ENCODE measurements at regions not wholly inside any gene's neighbourhood (a gene's known extent, or its start where the extent isn't known, plus 50 kb on each side); places are given as distances from the start of the nearest gene placed in this dataset.

- Mint-ChIP-seq H3K27me3 (ENCODE audit: low read depth) (peaks cover 72% of the 10 kb centered on the region), H3K9me3 (no peaks in the 10 kb centered on the region), H3K36me3 (no peaks in the 10 kb centered on the region), H3K4me1 (no peaks in the 10 kb centered on the region), H3K4me3 (no peak overlapping the region), H3K27ac (no peak overlapping the region)
- TF ChIP-seq, protein P1, sequence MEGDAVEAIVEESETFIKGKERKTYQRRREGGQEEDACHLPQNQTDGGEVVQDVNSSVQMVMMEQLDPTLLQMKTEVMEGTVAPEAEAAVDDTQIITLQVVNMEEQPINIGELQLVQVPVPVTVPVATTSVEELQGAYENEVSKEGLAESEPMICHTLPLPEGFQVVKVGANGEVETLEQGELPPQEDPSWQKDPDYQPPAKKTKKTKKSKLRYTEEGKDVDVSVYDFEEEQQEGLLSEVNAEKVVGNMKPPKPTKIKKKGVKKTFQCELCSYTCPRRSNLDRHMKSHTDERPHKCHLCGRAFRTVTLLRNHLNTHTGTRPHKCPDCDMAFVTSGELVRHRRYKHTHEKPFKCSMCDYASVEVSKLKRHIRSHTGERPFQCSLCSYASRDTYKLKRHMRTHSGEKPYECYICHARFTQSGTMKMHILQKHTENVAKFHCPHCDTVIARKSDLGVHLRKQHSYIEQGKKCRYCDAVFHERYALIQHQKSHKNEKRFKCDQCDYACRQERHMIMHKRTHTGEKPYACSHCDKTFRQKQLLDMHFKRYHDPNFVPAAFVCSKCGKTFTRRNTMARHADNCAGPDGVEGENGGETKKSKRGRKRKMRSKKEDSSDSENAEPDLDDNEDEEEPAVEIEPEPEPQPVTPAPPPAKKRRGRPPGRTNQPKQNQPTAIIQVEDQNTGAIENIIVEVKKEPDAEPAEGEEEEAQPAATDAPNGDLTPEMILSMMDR (IDR thresholded peaks at IDR 0.05; ENCODE audit: unreplicated experiment), result no peak
- no peak for DNase-seq (ENCODE audit: low spot score in 2 of 2, unreplicated experiment in 2 of 2)
These were observed 52.4 kb upstream of the ESRRB start for GRCh38 chr14:76323331-76324050.

DNA sequence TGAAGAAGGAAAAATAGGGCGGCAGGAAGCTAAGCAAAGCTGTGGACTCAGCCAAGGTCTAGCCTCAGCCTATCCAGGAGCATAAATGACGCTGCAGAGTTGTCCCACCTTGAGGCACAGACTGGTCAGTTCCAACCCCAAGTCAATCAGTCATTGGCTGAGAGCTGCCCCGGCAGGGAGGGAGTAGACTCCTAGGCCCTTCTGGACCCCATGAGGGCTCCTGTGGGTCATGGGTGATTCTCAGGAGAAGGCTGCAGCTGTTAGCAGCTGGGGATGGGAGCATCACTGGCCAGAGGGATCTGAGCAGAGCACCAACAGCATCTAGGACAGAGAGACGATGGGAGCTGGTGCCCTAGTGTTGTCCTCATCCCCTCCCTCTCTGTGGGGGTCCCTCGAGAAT is 51.8 kb upstream of the ESRRB start:
- Mint-ChIP-seq H3K4me1 (no peaks in the 10 kb centered on the region), H3K36me3 (no peaks in the 10 kb centered on the region), H3K27ac (no peak overlapping the region), H3K9me3 (no peaks in the 10 kb centered on the region), H3K27me3 (ENCODE audit: low read depth) (peaks cover 76% of the 10 kb centered on the region), H3K4me3 (no peak overlapping the region)
- TF ChIP-seq, protein P1 (IDR thresholded peaks at IDR 0.05; ENCODE audit: unreplicated experiment), result no peak
- DNase-seq (ENCODE audit: low spot score in 2 of 2, unreplicated experiment in 2 of 2), result no peak

Measured in mesothelial cell of epicardium (in vitro differentiated cells).